ENCODE measurements at regions not wholly inside any gene's neighbourhood (a gene's known extent, or its start where the extent isn't known, plus 50 kb on each side); places are given as distances from the start of the nearest gene placed in this dataset.

GRCh38 chr1:80099713-80100112, 1093.2 kb upstream of the ADGRL4 start:
- TF ChIP-seq CTCF (IDR thresholded peaks at IDR 0.05): no peak
- no peak for TF ChIP-seq POLR2A (IDR thresholded peaks at IDR 0.05)
- TF ChIP-seq POLR2AphosphoS5 (IDR thresholded peaks at IDR 0.05): no peak

All from prostate gland (tissue), 2 donors.